K562 (cell line): ENCODE measurements at regions not wholly inside any gene's neighbourhood (a gene's known extent, or its start where the extent isn't known, plus 50 kb on each side); places are given as distances from the start of the nearest gene placed in this dataset.

ENCODE experiments used
- ATAC-seq: fragments of 200-7000 bp; cut with Tn5 transposase; 3 replicates; pipeline ENCODE4 v1.9.1; 2020; ENCODE audit warnings: moderate library complexity
- BruUV-seq: library from RNA; stranded (reverse); fragments of 400-500 nt; replicated peaks from 2 replicates; lab custom pipeline; 2021; lab: Mats Ljungman, UMichigan
- CTCF ChIA-PET: fragments of 300-600 bp; formaldehyde crosslinking; extraction: SDS; loops from one replicate; lab custom pipeline; 2021; ENCODE audit warnings: low intra/inter-chr PET ratio; lab: Yijun Ruan, JAX
- POLR2A ChIA-PET: fragments of 300-600, 350-650 bp; sonication (Branson Sonifier 250); formaldehyde crosslinking; extraction: SDS; loops from one replicate; lab custom pipeline; 2021; ENCODE audit warnings: antibody characterized with exemption, inconsistent platforms; lab: Yijun Ruan, JAX
- DNase-seq, 4 experiments: peaks; one replicate each; pipeline versions ENCODE4 v3.0.0 to v3.0.0-alpha.2; 2011 to 2018; ENCODE audit warnings: low spot score in 3 of 4, mixed read lengths in 3 of 4; ENCODE audit errors: extremely low read depth in 1 of 4
- FAIRE-seq: peaks from 2 replicates; lab custom pipeline; 2011; peaks lifted over from hg19 to GRCh38; lab: Jason Lieb, UNC
- H2AFZ ChIP-seq: 2 replicates; pipeline ENCODE4 v1.6.0; 2011; ENCODE audit warnings: low read depth, low read length, control low read depth, inconsistent platforms
- H3K27ac ChIP-seq: fragments of 200-600 bp; 3 replicates; pipeline ENCODE4 v1.8.0; 2011; ENCODE audit warnings: low read depth, mild to moderate bottlenecking, control low read depth, inconsistent platforms, low read length, moderate library complexity, mixed read lengths; ENCODE audit errors: extremely low read depth
- H3K27me3 ChIP-seq, 2 experiments: fragments of 300-600 bp in 1 of 2; 2 replicates in 1 of 2; 3 replicates in 1 of 2; pipeline versions ENCODE4 v1.6.0 to v1.8.0; 2011; ENCODE audit warnings: inconsistent platforms in 2 of 2, low read length in 2 of 2, mild to moderate bottlenecking in 1 of 2, mixed read lengths in 1 of 2, moderate library complexity in 1 of 2; ENCODE audit not compliant: control insufficient read depth in 2 of 2, insufficient read depth in 2 of 2
- H3K36me3 ChIP-seq: fragments of 300-600 bp; 3 replicates; pipeline ENCODE4 v1.8.0; 2011; ENCODE audit warnings: mild to moderate bottlenecking, low read length, inconsistent platforms; ENCODE audit not compliant: control insufficient read depth, insufficient read depth
- H3K4me1 ChIP-seq, 2 experiments: fragments of 200-600 bp in 1 of 2; replicated peaks in 1 of 2; 2 replicates in 1 of 2; 3 replicates in 1 of 2; pipeline versions ENCODE4 v1.5.1 to v1.8.0; 2011; ENCODE audit warnings: inconsistent platforms in 2 of 2, low read length in 2 of 2, mild to moderate bottlenecking in 1 of 2, mixed read lengths in 1 of 2, moderate library complexity in 1 of 2; ENCODE audit not compliant: control insufficient read depth in 2 of 2, insufficient read depth in 2 of 2
- H3K4me2 ChIP-seq: 2 replicates; pipeline ENCODE4 v1.6.1; 2011; ENCODE audit warnings: low read length, control low read depth, inconsistent platforms, mixed read lengths; ENCODE audit not compliant: insufficient read depth
- H3K4me3 ChIP-seq: fragments of 200-600 bp; sonication (generic), shearing (Covaris generic); 2 replicates; pipeline ENCODE4 v1.5.1; 2016; ENCODE audit warnings: control low read depth, inconsistent platforms
- H3K79me2 ChIP-seq: fragments of 200-600 bp; 3 replicates; pipeline ENCODE4 v1.8.0; 2011; ENCODE audit warnings: low read length, inconsistent platforms; ENCODE audit not compliant: control insufficient read depth, insufficient read depth
- H3K9ac ChIP-seq, 2 experiments: 2 replicates each; pipeline versions ENCODE4 v1.6.0 to v1.6.1; 2011; ENCODE audit warnings: low read depth in 2 of 2, low read length in 2 of 2, control low read depth in 1 of 2, inconsistent platforms in 1 of 2, mild to moderate bottlenecking in 1 of 2, mixed read lengths in 1 of 2; ENCODE audit not compliant: insufficient read depth in 1 of 2
- H3K9me1 ChIP-seq: one replicate; pipeline ENCODE4 v1.6.0; 2011; ENCODE audit warnings: inconsistent platforms, mild to moderate bottlenecking, low read length, moderate library complexity; ENCODE audit not compliant: control insufficient read depth, insufficient read depth
- H3K9me3 ChIP-seq: replicated peaks from 2 replicates; pipeline ENCODE4 v1.5.1; 2011; ENCODE audit warnings: low read depth, low read length, inconsistent platforms; ENCODE audit not compliant: control insufficient read depth, insufficient read depth
- H4K20me1 ChIP-seq: replicated peaks from 2 replicates; pipeline ENCODE4 v1.6.1; 2011; ENCODE audit warnings: low read length, inconsistent platforms, mixed read lengths; ENCODE audit not compliant: control insufficient read depth, insufficient read depth
- CBX2 ChIP-seq: fragments of 200-600 bp; sonication (generic); IDR thresholded peaks from one replicate; pipeline ENCODE4 v1.6.1; 2012; ENCODE audit warnings: mild to moderate bottlenecking, low read length, inconsistent platforms; ENCODE audit not compliant: insufficient read depth, poor library complexity, severe bottlenecking
- HNRNPUL1 ChIP-seq: fragments of 200-400 bp; formaldehyde crosslinking; IDR thresholded peaks from 2 replicates; pipeline ENCODE4 v1.6.1; 2017; ENCODE audit warnings: low read length
- SMAD3 ChIP-seq: fragments of 450-650 bp; formaldehyde crosslinking; conservative IDR thresholded peaks from 2 replicates; pipeline ENCODE4 v1.4.0; 2020; ENCODE audit warnings: mild to moderate bottlenecking
- TCF7 ChIP-seq: sonication (generic); IDR thresholded peaks from 2 replicates; pipeline ENCODE4 v1.6.1; 2016; ENCODE audit warnings: antibody characterized with exemption, borderline replicate concordance
- ZFP91 ChIP-seq: sonication (generic); formaldehyde crosslinking; IDR thresholded peaks from 2 replicates; pipeline ENCODE4 v1.8.0; 2022; ENCODE audit warnings: mild to moderate bottlenecking, missing genetic modification reagents
- ZNF589 ChIP-seq: fragments of 200-800 bp; sonication (Bioruptor generic); IDR thresholded peaks from 2 replicates; pipeline ENCODE4 v1.6.1; 2016; ENCODE audit warnings: low read depth, missing genetic modification characterization, missing compliant biosample characterization
- ZNF707 ChIP-seq: fragments of 250-450 bp; sonication (Bioruptor Pico); conservative IDR thresholded peaks from 2 replicates; pipeline ENCODE4 v1.8.0; 2022; ENCODE audit warnings: inconsistent platforms, mild to moderate bottlenecking, moderate library complexity
- WGBS: fragments of 100-300 bp; shearing (Covaris generic); methylation state at CpG from one replicate; pipeline ENCODE4 v1.1.6; 2016; ENCODE audit warnings: low coverage, mixed read lengths; ENCODE audit not compliant: insufficient coverage; ENCODE audit errors: missing lambda C conversion rate; 5-methylcytosine and 5-hydroxymethylcytosine counted together
- in situ Hi-C: fragments of 300-500 bp; cut with MboI; formaldehyde crosslinking; loops from 4 replicates; pipeline ENCODE4 v1.15.0; 2018; ENCODE audit warnings: inconsistent platforms, mixed read lengths
- intact Hi-C: fragments of 100-400 bp; cut with micrococcal nuclease; formaldehyde crosslinking; loops from 2 replicates; pipeline ENCODE4 v1.14.2; 2022
- TF ChIP-seq, protein P1 (sequence below): sonication (generic); formaldehyde crosslinking; IDR thresholded peaks from 2 replicates; pipeline ENCODE4 v1.8.0; 2023; ENCODE audit warnings: mild to moderate bottlenecking, missing genetic modification reagents
- TF ChIP-seq, protein P2 (sequence below), 2 experiments: IDR thresholded peaks; 2 replicates each; pipeline ENCODE4 v1.6.1; 2011; ENCODE audit warnings: borderline replicate concordance in 1 of 2, control low read depth in 1 of 2, low read depth in 1 of 2, low read length in 1 of 2, mild to moderate bottlenecking in 1 of 2, mixed read lengths in 1 of 2, moderate library complexity in 1 of 2; ENCODE audit not compliant: insufficient read depth in 1 of 2, insufficient read length in 1 of 2, poor library complexity in 1 of 2, severe bottlenecking in 1 of 2; ENCODE audit errors: extremely low read depth in 1 of 2

DNA sequence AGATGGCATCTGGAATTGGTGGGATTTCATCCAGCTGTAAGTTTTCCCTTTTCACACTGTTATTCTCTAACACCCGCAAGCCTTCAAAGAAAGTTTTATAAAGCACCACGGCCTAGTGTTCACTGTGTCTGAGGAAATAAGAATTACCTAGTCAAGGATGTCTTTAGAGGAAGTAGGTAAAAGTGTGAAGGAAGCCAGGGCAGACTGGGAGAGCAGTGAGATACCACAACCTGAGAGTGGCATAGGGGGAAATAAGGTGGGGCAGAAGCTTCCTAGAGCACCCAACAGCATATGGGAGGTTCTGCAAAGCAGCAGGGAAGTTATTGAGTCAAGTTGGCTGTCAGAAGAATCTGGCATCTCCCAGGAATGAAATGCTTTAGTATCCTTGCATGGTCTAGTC, 241.2 kb downstream of the CETN3 start:
- ATAC-seq (no peak), DNase-seq (no peak), FAIRE-seq (no peak)
- ChIA-PET CTCF (no interaction called here), POLR2A (no interaction called here)
- Histone ChIP-seq H2AFZ (no peak overlapping the region), H3K27ac (no peak overlapping the region), H3K9me1 (no peaks in the 10 kb centered on the region), H3K4me2 (no peak overlapping the region), H3K4me3 (no peak overlapping the region), H3K79me2 (no peaks in the 10 kb centered on the region), H3K9me3 (no peaks in the 10 kb centered on the region), H3K9ac (no peak overlapping the region), H3K36me3 (no peaks in the 10 kb centered on the region), H4K20me1 (no peaks in the 10 kb centered on the region), H3K27me3 (no peaks in the 10 kb centered on the region), H3K4me1 (no peaks in the 10 kb centered on the region)
- intact Hi-C loops (no loop called here), in situ Hi-C loops (no loop called here)
- TF ChIP-seq ZNF707 (no peak), SMAD3 (CRISPR knock-in tag) (no peak)
- WGBS = 0% methylated on average over 2 of the region's 2 CpGs
- BruUV-seq = no TSS peak

DNA sequence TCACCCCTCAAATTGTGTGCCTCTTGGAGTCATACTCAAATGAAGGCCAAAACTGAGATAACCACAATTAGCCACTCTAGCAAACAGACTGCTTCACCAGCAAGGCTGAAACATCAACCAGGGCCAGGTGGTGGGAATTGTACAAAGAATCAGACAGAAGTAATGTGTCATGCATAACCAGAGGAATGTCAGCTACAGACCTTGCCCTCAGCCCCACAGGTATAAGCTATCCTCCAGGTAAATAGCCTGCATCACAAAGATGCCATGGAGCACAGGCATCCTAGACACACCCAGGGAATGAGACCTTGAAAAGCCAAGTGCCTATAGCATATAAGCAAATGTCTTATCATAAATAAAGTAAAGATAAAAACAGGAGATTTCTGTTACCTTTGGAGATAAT, 242.7 kb downstream of the CETN3 start:
- H3K27ac ChIP-seq = no peak overlapping the region
- no peaks in the 10 kb centered on the region for H3K27me3 ChIP-seq
- no peak for FAIRE-seq
- POLR2A ChIA-PET = no interaction called here
- CTCF ChIA-PET = no interaction called here
- no peaks in the 10 kb centered on the region for H3K4me1 ChIP-seq
- H4K20me1 ChIP-seq = no peaks in the 10 kb centered on the region
- in situ Hi-C loops (no loop called here), intact Hi-C loops (no loop called here)
- no peak for ATAC-seq
- H3K36me3 ChIP-seq = no peaks in the 10 kb centered on the region
- no peak overlapping the region for H2AFZ ChIP-seq
- BruUV-seq = no TSS peak
- no peak overlapping the region for H3K4me3 ChIP-seq
- no peaks in the 10 kb centered on the region for H3K9me3 ChIP-seq
- H3K9ac ChIP-seq = no peak overlapping the region
- no peaks in the 10 kb centered on the region for H3K79me2 ChIP-seq
- DNase-seq = no peak
- H3K9me1 ChIP-seq = no peaks in the 10 kb centered on the region
- no peak overlapping the region for H3K4me2 ChIP-seq
- TF ChIP-seq HNRNPUL1 (no peak), ZFP91 (CRISPR knock-in tag) (no peak), TCF7 (no peak), CBX2 (no peak), ZNF589 (CRISPR knock-in tag) (no peak)
- TF ChIP-seq, protein P1, sequence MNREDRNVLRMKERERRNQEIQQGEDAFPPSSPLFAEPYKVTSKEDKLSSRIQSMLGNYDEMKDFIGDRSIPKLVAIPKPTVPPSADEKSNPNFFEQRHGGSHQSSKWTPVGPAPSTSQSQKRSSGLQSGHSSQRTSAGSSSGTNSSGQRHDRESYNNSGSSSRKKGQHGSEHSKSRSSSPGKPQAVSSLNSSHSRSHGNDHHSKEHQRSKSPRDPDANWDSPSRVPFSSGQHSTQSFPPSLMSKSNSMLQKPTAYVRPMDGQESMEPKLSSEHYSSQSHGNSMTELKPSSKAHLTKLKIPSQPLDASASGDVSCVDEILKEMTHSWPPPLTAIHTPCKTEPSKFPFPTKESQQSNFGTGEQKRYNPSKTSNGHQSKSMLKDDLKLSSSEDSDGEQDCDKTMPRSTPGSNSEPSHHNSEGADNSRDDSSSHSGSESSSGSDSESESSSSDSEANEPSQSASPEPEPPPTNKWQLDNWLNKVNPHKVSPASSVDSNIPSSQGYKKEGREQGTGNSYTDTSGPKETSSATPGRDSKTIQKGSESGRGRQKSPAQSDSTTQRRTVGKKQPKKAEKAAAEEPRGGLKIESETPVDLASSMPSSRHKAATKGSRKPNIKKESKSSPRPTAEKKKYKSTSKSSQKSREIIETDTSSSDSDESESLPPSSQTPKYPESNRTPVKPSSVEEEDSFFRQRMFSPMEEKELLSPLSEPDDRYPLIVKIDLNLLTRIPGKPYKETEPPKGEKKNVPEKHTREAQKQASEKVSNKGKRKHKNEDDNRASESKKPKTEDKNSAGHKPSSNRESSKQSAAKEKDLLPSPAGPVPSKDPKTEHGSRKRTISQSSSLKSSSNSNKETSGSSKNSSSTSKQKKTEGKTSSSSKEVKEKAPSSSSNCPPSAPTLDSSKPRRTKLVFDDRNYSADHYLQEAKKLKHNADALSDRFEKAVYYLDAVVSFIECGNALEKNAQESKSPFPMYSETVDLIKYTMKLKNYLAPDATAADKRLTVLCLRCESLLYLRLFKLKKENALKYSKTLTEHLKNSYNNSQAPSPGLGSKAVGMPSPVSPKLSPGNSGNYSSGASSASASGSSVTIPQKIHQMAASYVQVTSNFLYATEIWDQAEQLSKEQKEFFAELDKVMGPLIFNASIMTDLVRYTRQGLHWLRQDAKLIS = no peak
- TF ChIP-seq, protein P2, sequence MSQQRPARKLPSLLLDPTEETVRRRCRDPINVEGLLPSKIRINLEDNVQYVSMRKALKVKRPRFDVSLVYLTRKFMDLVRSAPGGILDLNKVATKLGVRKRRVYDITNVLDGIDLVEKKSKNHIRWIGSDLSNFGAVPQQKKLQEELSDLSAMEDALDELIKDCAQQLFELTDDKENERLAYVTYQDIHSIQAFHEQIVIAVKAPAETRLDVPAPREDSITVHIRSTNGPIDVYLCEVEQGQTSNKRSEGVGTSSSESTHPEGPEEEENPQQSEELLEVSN (IDR thresholded peaks at IDR 0.05; ENCODE audit: borderline replicate concordance in 1 of 2, extremely low read depth in 1 of 2, insufficient read depth in 1 of 2, insufficient read length in 1 of 2, low read depth in 1 of 2, low read length in 1 of 2, poor library complexity in 1 of 2, severe bottlenecking in 1 of 2) = no peak
